Peyer's patch (tissue), 4 donors: ENCODE measurements at regions not wholly inside any gene's neighbourhood (a gene's known extent, or its start where the extent isn't known, plus 50 kb on each side); places are given as distances from the start of the nearest gene placed in this dataset.

Source experiments
- DNase-seq, 3 donors: peaks; one replicate each; pipeline ENCODE4 v3.0.0-alpha.2; 2017 to 2019
- H3K27ac ChIP-seq, 4 donors: fragments of 200-600 bp; sonication (generic); one replicate each; pipeline ENCODE4 v1.5.1; 2016 to 2019
- H3K27me3 ChIP-seq, 2 donors: fragments of 200-600 bp; sonication (generic); one replicate each; pipeline ENCODE4 v1.5.1; 2019
- H3K36me3 ChIP-seq, 3 donors: fragments of 200-600 bp; sonication (generic); one replicate each; pipeline ENCODE4 v1.5.1; 2016 to 2019
- H3K4me1 ChIP-seq, 4 donors: fragments of 200-600 bp; sonication (generic); one replicate each; pipeline ENCODE4 v1.5.1; 2016 to 2019
- H3K4me3 ChIP-seq, 4 donors: fragments of 200-600 bp; sonication (generic); 1 replicate in 3 of 4; 2 replicates in 1 of 4; pipeline ENCODE4 v1.5.1; 2016 to 2019; ENCODE audit warnings: mild to moderate bottlenecking in 1 of 4
- H3K9me3 ChIP-seq, 4 donors: fragments of 200-600 bp; sonication (generic); one replicate each; pipeline ENCODE4 v1.5.1; 2016 to 2019; ENCODE audit warnings: mild to moderate bottlenecking in 1 of 4
- CTCF ChIP-seq, 6 experiments: fragments of 450-650 bp in 4 of 6; fragments of 200-600 bp in 2 of 6; sonication (generic) in 1 of 6; IDR thresholded peaks; one replicate each; pipeline ENCODE4 v1.5.1; 2017 to 2019; ENCODE audit warnings: antibody characterized with exemption in 6 of 6, mild to moderate bottlenecking in 3 of 6, moderate library complexity in 1 of 6
- POLR2A ChIP-seq, 2 donors: fragments of 450-650 bp; IDR thresholded peaks; one replicate each; pipeline ENCODE4 v1.5.1; 2017; ENCODE audit warnings: antibody characterized with exemption in 2 of 2, mild to moderate bottlenecking in 2 of 2, moderate library complexity in 2 of 2

DNA sequence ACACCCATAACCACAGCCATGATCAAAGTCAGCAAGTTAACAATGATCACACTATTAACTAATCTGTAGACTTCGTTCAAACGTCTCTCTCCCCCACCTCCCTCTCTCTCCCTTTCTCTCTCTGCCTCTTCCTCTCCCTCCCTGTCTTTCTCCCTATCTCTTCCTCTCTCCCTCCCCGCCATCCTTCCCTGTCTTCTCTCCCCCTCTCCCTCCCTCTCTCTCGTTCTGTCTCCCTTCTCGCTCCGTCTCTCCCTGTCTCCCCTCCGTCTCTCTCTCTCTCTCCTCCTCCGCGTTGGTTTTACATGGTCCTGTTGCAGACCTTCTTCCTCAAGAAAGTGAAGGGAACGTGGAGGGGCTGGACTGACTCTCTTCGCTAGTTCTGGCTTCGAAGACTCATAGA is 308.9 kb upstream of the FOXQ1 start:
- no peaks in the 10 kb centered on the region for H3K27me3 ChIP-seq
- H3K27ac ChIP-seq = no peak overlapping the region
- no peaks in the 10 kb centered on the region for H3K36me3 ChIP-seq
- no peaks in the 10 kb centered on the region for H3K4me1 ChIP-seq
- H3K9me3 ChIP-seq = no peaks in the 10 kb centered on the region
- no peak for DNase-seq
- no peak overlapping the region for H3K4me3 ChIP-seq
- TF ChIP-seq CTCF (IDR thresholded peaks at IDR 0.05) = no peak
- TF ChIP-seq POLR2A (IDR thresholded peaks at IDR 0.05) = no peak

DNA sequence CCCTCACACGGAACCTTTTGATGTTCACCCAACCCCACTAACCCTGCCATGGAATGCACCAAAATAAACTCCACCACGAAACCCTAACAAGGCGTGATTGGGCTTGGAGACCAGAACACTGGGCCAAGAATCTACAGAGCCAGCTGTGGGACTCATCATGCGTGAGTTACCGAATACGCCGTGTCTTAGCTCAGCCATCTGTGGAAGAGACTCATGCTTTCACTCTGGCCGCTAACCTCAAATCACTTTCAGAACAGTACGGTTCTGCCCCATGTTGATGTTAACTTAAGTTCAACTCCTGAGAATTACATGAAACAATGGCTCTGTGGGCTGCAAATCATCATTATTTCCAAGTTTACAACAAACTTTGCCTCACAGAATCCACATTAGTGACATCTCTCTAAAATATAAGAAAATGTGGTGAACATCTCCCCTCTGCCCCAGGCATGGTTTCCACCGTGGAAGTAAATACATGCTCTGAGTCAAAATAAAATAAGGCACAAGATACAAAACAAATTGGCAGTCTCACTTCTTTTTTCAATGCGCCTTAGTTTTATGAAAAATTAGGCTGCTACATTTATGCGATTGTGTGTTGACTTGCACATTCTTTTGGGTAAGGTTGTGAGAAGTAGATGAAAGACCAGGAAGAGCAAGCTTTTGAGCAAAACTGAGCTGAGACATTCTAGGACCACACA is 308.9 kb upstream of the EXOC2 start:
- H3K27me3 ChIP-seq = no peaks in the 10 kb centered on the region
- H3K9me3 ChIP-seq = no peaks in the 10 kb centered on the region
- no peak overlapping the region for H3K4me3 ChIP-seq
- no peak for DNase-seq
- no peaks in the 10 kb centered on the region for H3K36me3 ChIP-seq
- no peak overlapping the region for H3K27ac ChIP-seq
- no peaks in the 10 kb centered on the region for H3K4me1 ChIP-seq
- TF ChIP-seq POLR2A (IDR thresholded peaks at IDR 0.05) (no peak), CTCF (IDR thresholded peaks at IDR 0.05) (no peak)

DNA sequence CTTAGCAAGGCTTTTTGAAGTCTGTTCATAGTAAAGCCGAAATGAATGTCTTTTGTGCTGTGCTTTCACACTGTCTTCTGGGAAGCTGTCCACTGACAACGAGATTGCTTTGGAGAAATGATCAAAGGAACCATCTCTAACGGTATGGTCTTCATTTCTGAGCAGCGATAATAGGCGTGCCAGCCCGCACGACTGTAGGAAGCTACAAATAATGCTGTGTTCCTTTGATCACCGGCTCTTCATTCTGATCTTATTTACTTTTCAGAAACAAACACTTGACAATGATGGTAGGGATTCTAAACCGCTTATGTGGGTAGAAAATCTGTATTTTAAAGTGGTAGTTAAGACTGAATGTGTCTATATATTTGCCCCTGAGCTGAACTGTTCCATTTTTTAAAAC is 306.6 kb upstream of the EXOC2 start:
- no peak for DNase-seq
- Histone ChIP-seq H3K9me3 (no peaks in the 10 kb centered on the region), H3K4me3 (no peak overlapping the region), H3K27me3 (no peaks in the 10 kb centered on the region), H3K27ac (no peak overlapping the region), H3K36me3 (no peaks in the 10 kb centered on the region), H3K4me1 (no peaks in the 10 kb centered on the region)
- TF ChIP-seq CTCF (IDR thresholded peaks at IDR 0.05) (no peak), POLR2A (IDR thresholded peaks at IDR 0.05) (no peak)

DNA sequence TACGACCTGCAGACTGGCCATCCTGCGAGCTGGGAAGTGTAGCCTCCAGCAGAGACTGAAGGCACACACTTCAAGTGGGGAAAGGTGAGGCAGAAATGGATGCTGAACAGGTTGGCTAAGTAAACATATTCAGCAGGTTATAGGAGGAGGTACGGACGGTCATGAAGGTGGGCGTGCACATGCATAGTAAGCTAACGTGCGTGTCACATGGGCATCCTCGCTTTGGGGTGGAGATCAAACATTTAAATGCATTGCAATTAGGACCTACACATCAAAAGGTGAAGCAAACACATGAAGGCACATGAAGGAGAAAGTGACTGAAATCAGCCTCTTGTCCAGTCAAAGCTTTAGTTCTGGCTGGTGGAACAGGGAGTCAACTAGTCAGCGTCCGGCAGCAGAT is 305.6 kb upstream of the EXOC2 start:
- no peaks in the 10 kb centered on the region for H3K36me3 ChIP-seq
- H3K4me1 ChIP-seq = no peaks in the 10 kb centered on the region
- no peaks in the 10 kb centered on the region for H3K9me3 ChIP-seq
- TF ChIP-seq CTCF (IDR thresholded peaks at IDR 0.05) = no peak
- H3K4me3 ChIP-seq = no peak overlapping the region
- no peaks in the 10 kb centered on the region for H3K27me3 ChIP-seq
- DNase-seq = no peak
- no peak overlapping the region for H3K27ac ChIP-seq

GRCh38 chr6:996271-996852 is 303.4 kb upstream of the EXOC2 start:
- Histone ChIP-seq H3K9me3 (no peaks in the 10 kb centered on the region), H3K4me3 (no peak overlapping the region), H3K4me1 (no peaks in the 10 kb centered on the region), H3K36me3 (no peaks in the 10 kb centered on the region), H3K27ac (no peak overlapping the region), H3K27me3 (no peaks in the 10 kb centered on the region)
- DNase-seq = no peak
- TF ChIP-seq POLR2A (IDR thresholded peaks at IDR 0.05) (no peak), CTCF (IDR thresholded peaks at IDR 0.05) (no peak)
